ENCODE measurements at regions not wholly inside any gene's neighbourhood (a gene's known extent, or its start where the extent isn't known, plus 50 kb on each side); places are given as distances from the start of the nearest gene placed in this dataset.

GRCh38 chr9:129465834-129466535 is 154.9 kb downstream of the C9orf50 start:
- H2AK5ac ChIP-seq (ENCODE audit: low read length), result peak overlapping the region; percentile 78
- H4K12ac ChIP-seq (ENCODE audit: low read depth, low read length), result no peak overlapping the region
- H3K9ac ChIP-seq (ENCODE audit: low read length), result no peak overlapping the region
- no peaks in the 10 kb centered on the region for H3K27me3 ChIP-seq (ENCODE audit: insufficient read depth, low read length)
- no peaks in the 10 kb centered on the region for H3K36me3 ChIP-seq (ENCODE audit: control insufficient read depth in 1 of 2, insufficient read depth in 2 of 2, low read length in 2 of 2)
- H3K4me2 ChIP-seq (ENCODE audit: low read length), result no peak overlapping the region
- H2BK12ac ChIP-seq (ENCODE audit: low read length), result peak overlapping the region; percentile 78
- H3K79me1 ChIP-seq (ENCODE audit: low read length), result peaks cover 29% of the 10 kb centered on the region
- peak overlapping the region; percentile 12 for H3K14ac ChIP-seq (ENCODE audit: low read length)
- WGBS (ENCODE audit: extremely low coverage, insufficient coverage, insufficient read length), result no CpG with 5 or more reads among the region's 14 CpGs
- peaks cover 5% of the 10 kb centered on the region for H3K9me3 ChIP-seq (ENCODE audit: insufficient read depth, low read depth, low read length)
- no peak overlapping the region for H3K4me3 ChIP-seq (ENCODE audit: low read depth, low read length)
- no peak overlapping the region for H3K27ac ChIP-seq (ENCODE audit: low read depth, low read length)
- peak overlapping the region; percentile 83 for H4K91ac ChIP-seq (ENCODE audit: low read depth, low read length)
- peak; percentile 38 to 63 for DNase-seq
- H2AFZ ChIP-seq (ENCODE audit: insufficient read depth, low read length, poor library complexity), result no peak overlapping the region
- no peak overlapping the region for H4K8ac ChIP-seq (ENCODE audit: low read depth, low read length)
- no peaks in the 10 kb centered on the region for H3K79me2 ChIP-seq (ENCODE audit: control insufficient read depth, insufficient read depth, low read length, poor library complexity)
- no peak overlapping the region for H3K23ac ChIP-seq (ENCODE audit: low read length)
- H2BK120ac ChIP-seq (ENCODE audit: insufficient read depth, low read length, poor library complexity), result peak overlapping the region; percentile 74
- peaks cover 32 to 34% of the 10 kb centered on the region in 2 experiments for H3K4me1 ChIP-seq (ENCODE audit: control insufficient read depth in 1 of 2, insufficient read depth in 2 of 2, low read length in 2 of 2)
- no peak overlapping the region for H3K18ac ChIP-seq (ENCODE audit: low read length)
- H2BK5ac ChIP-seq (ENCODE audit: low read depth, low read length, poor library complexity), result no peak overlapping the region
- peak overlapping the region; percentile 31 for H3K4ac ChIP-seq (ENCODE audit: low read depth, low read length)

GRCh38 chr9:129464972-129465833 is 155.7 kb downstream of the C9orf50 start:
- DNase-seq, result peak; percentile 85
- no peaks in the 10 kb centered on the region for H3K27me3 ChIP-seq (ENCODE audit: insufficient read depth, low read length)
- peak overlapping the region; percentile 44 for H2AK5ac ChIP-seq (ENCODE audit: low read length)
- no peak overlapping the region for H2BK5ac ChIP-seq (ENCODE audit: low read depth, low read length, poor library complexity)
- H3K9ac ChIP-seq (ENCODE audit: low read length), result no peak overlapping the region
- peaks cover 5% of the 10 kb centered on the region for H3K9me3 ChIP-seq (ENCODE audit: insufficient read depth, low read depth, low read length)
- WGBS (ENCODE audit: extremely low coverage, insufficient coverage, insufficient read length), result no CpG with 5 or more reads among the region's 22 CpGs
- H4K8ac ChIP-seq (ENCODE audit: low read depth, low read length), result no peak overlapping the region
- H3K36me3 ChIP-seq (ENCODE audit: control insufficient read depth in 1 of 2, insufficient read depth in 2 of 2, low read length in 2 of 2), result no peaks in the 10 kb centered on the region
- H3K14ac ChIP-seq (ENCODE audit: low read length), result peak overlapping the region; percentile 12
- H3K18ac ChIP-seq (ENCODE audit: low read length), result no peak overlapping the region
- no peak overlapping the region for H3K23ac ChIP-seq (ENCODE audit: low read length)
- H2AFZ ChIP-seq (ENCODE audit: insufficient read depth, low read length, poor library complexity), result no peak overlapping the region
- H3K4me3 ChIP-seq (ENCODE audit: low read depth, low read length), result no peak overlapping the region
- H4K91ac ChIP-seq (ENCODE audit: low read depth, low read length), result peak overlapping the region; percentile 30
- peak overlapping the region; percentile 58 for H2BK12ac ChIP-seq (ENCODE audit: low read length)
- H3K79me2 ChIP-seq (ENCODE audit: control insufficient read depth, insufficient read depth, low read length, poor library complexity), result peaks cover 4% of the 10 kb centered on the region
- peaks cover 34% of the 10 kb centered on the region for H3K79me1 ChIP-seq (ENCODE audit: low read length)
- peaks cover 37 to 39% of the 10 kb centered on the region in 2 experiments for H3K4me1 ChIP-seq (ENCODE audit: control insufficient read depth in 1 of 2, insufficient read depth in 2 of 2, low read length in 2 of 2)
- no peak overlapping the region for H3K4me2 ChIP-seq (ENCODE audit: low read length)
- peak overlapping the region; percentile 12 for H2BK120ac ChIP-seq (ENCODE audit: insufficient read depth, low read length, poor library complexity)
- H3K27ac ChIP-seq (ENCODE audit: low read depth, low read length), result no peak overlapping the region
- H4K12ac ChIP-seq (ENCODE audit: low read depth, low read length), result no peak overlapping the region
- H3K4ac ChIP-seq (ENCODE audit: low read depth, low read length), result no peak overlapping the region

- Histone ChIP-seq H3K79me2 (ENCODE audit: control insufficient read depth, insufficient read depth, low read length, poor library complexity) (peaks cover 8% of the 10 kb centered on the region), H4K12ac (ENCODE audit: low read depth, low read length) (no peak overlapping the region), H3K27ac (ENCODE audit: low read depth, low read length) (no peak overlapping the region), H2BK12ac (ENCODE audit: low read length) (peak overlapping the region; percentile 52), H3K4ac (ENCODE audit: low read depth, low read length) (no peak overlapping the region), H4K91ac (ENCODE audit: low read depth, low read length) (peak overlapping the region; percentile 53), H3K4me3 (ENCODE audit: low read depth, low read length) (no peak overlapping the region), H3K4me1 (ENCODE audit: control insufficient read depth in 1 of 2, insufficient read depth in 2 of 2, low read length in 2 of 2) (peaks cover 37 to 40% of the 10 kb centered on the region in 2 experiments), H3K36me3 (ENCODE audit: control insufficient read depth in 1 of 2, insufficient read depth in 2 of 2, low read length in 2 of 2) (no peaks in the 10 kb centered on the region), H3K9ac (ENCODE audit: low read length) (no peak overlapping the region), H3K18ac (ENCODE audit: low read length) (peak overlapping the region; percentile 76), H2AK5ac (ENCODE audit: low read length) (peak overlapping the region; percentile 88), H3K27me3 (ENCODE audit: insufficient read depth, low read length) (no peaks in the 10 kb centered on the region), H3K79me1 (ENCODE audit: low read length) (peaks cover 40% of the 10 kb centered on the region), H3K4me2 (ENCODE audit: low read length) (no peak overlapping the region), H3K14ac (ENCODE audit: low read length) (peak overlapping the region; percentile 59), H3K23ac (ENCODE audit: low read length) (no peak overlapping the region), H2BK5ac (ENCODE audit: low read depth, low read length, poor library complexity) (peak overlapping the region; percentile 6), H3K9me3 (ENCODE audit: insufficient read depth, low read depth, low read length) (peaks cover 5% of the 10 kb centered on the region), H2BK120ac (ENCODE audit: insufficient read depth, low read length, poor library complexity) (peak overlapping the region; percentile 29), H2AFZ (ENCODE audit: insufficient read depth, low read length, poor library complexity) (no peak overlapping the region), H4K8ac (ENCODE audit: low read depth, low read length) (no peak overlapping the region)
- no CpG with 5 or more reads among the region's 5 CpGs for WGBS (ENCODE audit: extremely low coverage, insufficient coverage, insufficient read length)
- no peak for DNase-seq
These were observed 156.9 kb downstream of the C9orf50 start for GRCh38 chr9:129463994-129464393.

GRCh38 chr9:129463477-129463876 is 157.4 kb downstream of the C9orf50 start:
- no CpG with 5 or more reads among the region's 10 CpGs for WGBS (ENCODE audit: extremely low coverage, insufficient coverage, insufficient read length)

More at GRCh38 chr9:129463477-129463876, 157.4 kb downstream of the C9orf50 start:
- Histone ChIP-seq H3K36me3 (ENCODE audit: control insufficient read depth in 1 of 2, insufficient read depth in 2 of 2, low read length in 2 of 2) (no peaks in the 10 kb centered on the region), H4K8ac (ENCODE audit: low read depth, low read length) (peak overlapping the region; percentile 59), H2AFZ (ENCODE audit: insufficient read depth, low read length, poor library complexity) (no peak overlapping the region), H3K79me1 (ENCODE audit: low read length) (peaks cover 44% of the 10 kb centered on the region), H2BK12ac (ENCODE audit: low read length) (peak overlapping the region; percentile 78), H3K4me2 (ENCODE audit: low read length) (no peak overlapping the region), H3K23ac (ENCODE audit: low read length) (no peak overlapping the region), H2AK5ac (ENCODE audit: low read length) (peak overlapping the region; percentile 88), H4K12ac (ENCODE audit: low read depth, low read length) (no peak overlapping the region), H3K4ac (ENCODE audit: low read depth, low read length) (no peak overlapping the region), H3K9ac (ENCODE audit: low read length) (no peak overlapping the region), H3K79me2 (ENCODE audit: control insufficient read depth, insufficient read depth, low read length, poor library complexity) (peaks cover 8% of the 10 kb centered on the region), H3K9me3 (ENCODE audit: insufficient read depth, low read depth, low read length) (peaks cover 2% of the 10 kb centered on the region), H3K27ac (ENCODE audit: low read depth, low read length) (no peak overlapping the region), H2BK5ac (ENCODE audit: low read depth, low read length, poor library complexity) (no peak overlapping the region), H3K4me3 (ENCODE audit: low read depth, low read length) (no peak overlapping the region), H3K14ac (ENCODE audit: low read length) (peak overlapping the region; percentile 59), H3K4me1 (ENCODE audit: control insufficient read depth in 1 of 2, insufficient read depth in 2 of 2, low read length in 2 of 2) (peaks cover 39 to 40% of the 10 kb centered on the region in 2 experiments), H3K18ac (ENCODE audit: low read length) (peak overlapping the region; percentile 76), H4K91ac (ENCODE audit: low read depth, low read length) (peak overlapping the region; percentile 53), H3K27me3 (ENCODE audit: insufficient read depth, low read length) (no peaks in the 10 kb centered on the region), H2BK120ac (ENCODE audit: insufficient read depth, low read length, poor library complexity) (peak overlapping the region; percentile 29)
- no peak for DNase-seq
